Uterus (tissue), 3 donors: ENCODE measurements at regions not wholly inside any gene's neighbourhood (a gene's known extent, or its start where the extent isn't known, plus 50 kb on each side); places are given as distances from the start of the nearest gene placed in this dataset.

Experiments used
- DNase-seq, 2 donors: peaks; one replicate each; pipeline ENCODE4 v3.0.0-alpha.2; 2019 to 2020
- H3K27ac ChIP-seq, 2 donors: fragments of 200-600 bp; sonication (generic); 1 replicate in 1 of 2; 2 replicates in 1 of 2; pipeline ENCODE4 v1.5.1; 2016 to 2018
- H3K27me3 ChIP-seq, 2 donors: fragments of 200-600 bp; sonication (generic); one replicate each; pipeline ENCODE4 v1.5.1; 2018 to 2019; ENCODE audit warnings: control low read depth in 1 of 2
- H3K36me3 ChIP-seq, 2 donors: fragments of 200-600 bp; sonication (generic); one replicate each; pipeline ENCODE4 v1.5.1; 2019; ENCODE audit warnings: control low read depth in 1 of 2
- H3K4me1 ChIP-seq, 2 donors: fragments of 200-600 bp; sonication (generic); one replicate each; pipeline ENCODE4 v1.5.1; 2018 to 2019; ENCODE audit warnings: control low read depth in 1 of 2
- H3K4me3 ChIP-seq, 2 donors: fragments of 200-600 bp; sonication (generic); 1 replicate in 1 of 2; 2 replicates in 1 of 2; pipeline ENCODE4 v1.5.1; 2018 to 2019; ENCODE audit warnings: mild to moderate bottlenecking in 1 of 2
- H3K9me3 ChIP-seq, 2 donors: fragments of 200-600 bp; sonication (generic); one replicate each; pipeline ENCODE4 v1.5.1; 2019; ENCODE audit warnings: control low read depth in 1 of 2
- POLR2A ChIP-seq, 2 donors: fragments of 450-650 bp; IDR thresholded peaks; one replicate each; pipeline ENCODE4 v1.6.1; 2016; ENCODE audit warnings: antibody characterized with exemption in 2 of 2, mild to moderate bottlenecking in 1 of 2, moderate library complexity in 1 of 2
- intact Hi-C: fragments of 100-400 bp; cut with DNase I; formaldehyde crosslinking; loops from one replicate; pipeline ENCODE4 v1.15.1; 2023; ENCODE audit warnings: low total_unique reads
- TF ChIP-seq, protein P1 (sequence below), 4 experiments: fragments of 200-600 bp in 2 of 4; fragments of 450-650 bp in 2 of 4; sonication (generic) in 2 of 4; IDR thresholded peaks; one replicate each; pipeline ENCODE4 v1.5.1; 2016 to 2019; ENCODE audit warnings: antibody characterized with exemption in 4 of 4, mild to moderate bottlenecking in 2 of 4, moderate library complexity in 1 of 4
- donor health status: DM: yes; HTN: yes; CAD: no.

DNA sequence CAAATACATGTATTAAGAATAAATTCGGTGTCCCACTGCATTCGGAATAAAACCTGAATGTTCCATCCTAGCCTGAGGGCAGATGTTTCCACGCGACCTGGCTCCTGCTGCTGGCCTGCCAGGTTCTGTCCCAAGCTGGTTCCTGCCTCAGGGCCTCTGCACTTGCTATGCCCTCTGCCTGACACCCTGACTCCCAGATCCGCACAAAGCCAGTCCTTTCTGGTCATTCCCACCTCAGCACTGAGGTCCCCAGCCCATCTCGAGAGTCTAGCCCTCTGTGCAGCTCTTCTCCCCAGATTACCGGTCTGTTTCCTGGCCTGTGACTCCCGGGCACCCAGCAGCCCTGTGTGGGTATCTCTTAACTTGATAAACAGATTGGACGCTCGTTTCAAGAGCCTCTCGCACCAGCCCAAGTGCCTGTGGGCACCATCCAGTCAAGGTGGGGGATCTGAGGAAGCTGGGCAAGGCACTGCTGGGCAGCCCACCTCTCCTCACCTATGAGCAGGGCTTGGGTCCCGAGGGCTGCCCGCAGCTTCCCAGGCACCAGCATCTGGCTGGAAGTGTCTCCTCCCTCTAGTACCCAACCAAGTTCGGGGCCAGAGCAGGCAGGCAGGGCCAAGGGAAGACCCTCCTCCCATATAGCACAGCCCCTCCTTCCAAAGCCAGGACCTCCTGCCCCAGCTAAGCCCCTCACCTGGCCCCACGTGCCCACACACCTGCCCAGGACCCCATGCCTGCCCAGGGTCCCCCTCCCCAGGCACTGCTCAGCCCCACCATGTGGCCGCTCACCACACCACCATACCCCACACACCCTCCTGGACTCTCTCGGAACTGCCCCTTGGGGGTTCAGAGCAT, 132.2 kb downstream of the NCOR2 start:
- DNase-seq, result no peak
- Histone ChIP-seq H3K27ac (peak overlapping the region; percentile 31 to 57), H3K9me3 (no peaks in the 10 kb centered on the region), H3K4me3 (no peak overlapping the region), H3K36me3 (no peaks in the 10 kb centered on the region), H3K27me3 (no peaks in the 10 kb centered on the region), H3K4me1 (peaks cover 4 to 5% of the 10 kb centered on the region in 2 donors)
- TF ChIP-seq, protein P1, sequence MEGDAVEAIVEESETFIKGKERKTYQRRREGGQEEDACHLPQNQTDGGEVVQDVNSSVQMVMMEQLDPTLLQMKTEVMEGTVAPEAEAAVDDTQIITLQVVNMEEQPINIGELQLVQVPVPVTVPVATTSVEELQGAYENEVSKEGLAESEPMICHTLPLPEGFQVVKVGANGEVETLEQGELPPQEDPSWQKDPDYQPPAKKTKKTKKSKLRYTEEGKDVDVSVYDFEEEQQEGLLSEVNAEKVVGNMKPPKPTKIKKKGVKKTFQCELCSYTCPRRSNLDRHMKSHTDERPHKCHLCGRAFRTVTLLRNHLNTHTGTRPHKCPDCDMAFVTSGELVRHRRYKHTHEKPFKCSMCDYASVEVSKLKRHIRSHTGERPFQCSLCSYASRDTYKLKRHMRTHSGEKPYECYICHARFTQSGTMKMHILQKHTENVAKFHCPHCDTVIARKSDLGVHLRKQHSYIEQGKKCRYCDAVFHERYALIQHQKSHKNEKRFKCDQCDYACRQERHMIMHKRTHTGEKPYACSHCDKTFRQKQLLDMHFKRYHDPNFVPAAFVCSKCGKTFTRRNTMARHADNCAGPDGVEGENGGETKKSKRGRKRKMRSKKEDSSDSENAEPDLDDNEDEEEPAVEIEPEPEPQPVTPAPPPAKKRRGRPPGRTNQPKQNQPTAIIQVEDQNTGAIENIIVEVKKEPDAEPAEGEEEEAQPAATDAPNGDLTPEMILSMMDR (IDR thresholded peaks at IDR 0.05), result no peak
- no peak for TF ChIP-seq POLR2A (IDR thresholded peaks at IDR 0.05)
- intact Hi-C loops, result no loop called here

DNA sequence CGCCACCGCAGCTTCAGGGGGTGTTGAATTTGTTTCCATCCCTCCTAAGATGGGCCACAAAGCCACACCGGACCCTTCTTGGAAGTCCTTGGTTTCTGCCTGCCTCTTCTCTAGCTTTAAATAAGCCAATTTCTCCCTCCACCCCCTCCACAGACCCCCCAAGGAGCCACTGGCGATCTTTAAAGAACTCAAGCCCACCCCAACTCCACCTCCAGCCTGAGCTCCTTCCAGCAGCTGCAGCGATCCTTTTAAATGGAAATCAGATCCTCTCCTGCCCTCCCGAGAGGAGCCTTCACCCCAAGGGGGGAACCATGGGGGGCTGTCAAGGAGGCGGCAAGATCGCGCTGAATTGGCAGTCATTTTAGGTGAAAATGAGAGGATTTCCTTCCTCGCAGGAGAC, 133.1 kb downstream of the NCOR2 start:
- Histone ChIP-seq H3K27me3 (no peaks in the 10 kb centered on the region), H3K27ac (peak overlapping the region; percentile 41 to 57), H3K4me1 (peaks cover 0 to 10% of the 10 kb centered on the region in 2 donors), H3K9me3 (no peaks in the 10 kb centered on the region), H3K36me3 (no peaks in the 10 kb centered on the region), H3K4me3 (no peak overlapping the region)
- DNase-seq, result no peak
- intact Hi-C loops, result no loop called here
- TF ChIP-seq, protein P1 (IDR thresholded peaks at IDR 0.05), result no peak
- TF ChIP-seq POLR2A (IDR thresholded peaks at IDR 0.05), result no peak

DNA sequence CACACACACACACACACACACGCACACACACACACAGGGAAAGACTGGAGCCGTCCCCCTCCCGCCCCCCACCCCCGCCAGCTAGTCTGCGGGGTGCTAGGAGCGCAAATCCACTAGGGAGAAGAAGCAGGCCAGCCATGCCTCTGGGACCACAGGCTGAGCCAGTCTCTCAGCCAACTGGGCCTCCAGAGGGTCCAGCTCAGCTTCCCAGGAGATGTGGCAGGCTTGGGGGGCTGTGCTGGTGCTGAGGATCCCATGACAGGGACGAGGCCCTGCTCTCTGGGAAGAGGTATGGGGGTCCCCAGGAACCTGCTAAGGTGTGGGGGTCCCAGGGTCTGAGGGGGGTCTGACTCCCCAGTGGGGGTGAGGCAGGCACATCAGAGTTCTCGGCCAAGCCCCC, 133.5 kb downstream of the NCOR2 start:
- TF ChIP-seq, protein P1 (IDR thresholded peaks at IDR 0.05), result no peak
- no peak for TF ChIP-seq POLR2A (IDR thresholded peaks at IDR 0.05)
- no peaks in the 10 kb centered on the region for H3K9me3 ChIP-seq
- H3K27ac ChIP-seq, result peak overlapping the region; percentile 41 to 57
- intact Hi-C loops, result no loop called here
- no peaks in the 10 kb centered on the region for H3K27me3 ChIP-seq
- H3K4me1 ChIP-seq, result peaks cover 0 to 15% of the 10 kb centered on the region in 2 donors
- DNase-seq, result no peak
- no peaks in the 10 kb centered on the region for H3K36me3 ChIP-seq
- no peak overlapping the region for H3K4me3 ChIP-seq

DNA sequence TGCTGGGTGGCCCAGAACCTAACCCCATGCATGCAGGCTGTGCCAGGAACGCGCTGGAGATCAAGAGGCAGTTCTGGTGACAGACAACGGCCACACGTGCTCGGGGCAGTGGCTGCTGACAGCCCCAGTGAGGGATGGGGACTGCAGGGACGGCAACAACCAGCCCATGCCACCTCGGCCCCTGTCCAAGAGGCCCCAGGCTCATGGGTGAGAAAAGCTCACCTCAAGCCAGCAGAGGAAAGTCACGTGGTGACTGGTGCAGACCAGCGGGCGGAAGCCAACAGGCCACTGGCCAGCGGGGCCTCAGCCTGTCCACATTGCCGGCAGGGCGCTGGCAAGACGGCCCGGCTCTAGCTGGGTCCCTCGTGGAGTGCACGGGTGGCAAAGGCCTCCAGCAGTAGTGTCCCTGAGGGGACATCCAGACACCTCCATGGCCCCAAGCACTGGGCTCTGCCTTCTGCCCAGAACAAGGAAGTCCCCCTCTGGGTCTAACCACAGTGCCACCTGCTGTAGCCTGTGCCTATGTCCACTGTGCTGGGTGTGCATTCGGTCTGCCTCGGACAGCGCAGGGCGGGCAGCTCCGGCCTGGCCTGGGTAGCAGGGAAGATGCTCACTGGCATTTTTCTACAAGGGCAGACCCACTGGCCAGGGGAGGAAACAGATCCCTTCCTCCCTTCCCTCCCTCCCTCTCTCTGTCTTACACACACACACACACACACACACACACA, 134.1 kb downstream of the NCOR2 start:
- intact Hi-C loops, result no loop called here
- TF ChIP-seq POLR2A (IDR thresholded peaks at IDR 0.05), result no peak
- TF ChIP-seq, protein P1 (IDR thresholded peaks at IDR 0.05), result no peak
- Histone ChIP-seq H3K36me3 (no peaks in the 10 kb centered on the region), H3K9me3 (no peaks in the 10 kb centered on the region), H3K27ac (peak overlapping the region; percentile 41 to 57), H3K27me3 (no peaks in the 10 kb centered on the region), H3K4me3 (no peak overlapping the region), H3K4me1 (peaks cover 0 to 20% of the 10 kb centered on the region in 2 donors)
- no peak for DNase-seq

DNA sequence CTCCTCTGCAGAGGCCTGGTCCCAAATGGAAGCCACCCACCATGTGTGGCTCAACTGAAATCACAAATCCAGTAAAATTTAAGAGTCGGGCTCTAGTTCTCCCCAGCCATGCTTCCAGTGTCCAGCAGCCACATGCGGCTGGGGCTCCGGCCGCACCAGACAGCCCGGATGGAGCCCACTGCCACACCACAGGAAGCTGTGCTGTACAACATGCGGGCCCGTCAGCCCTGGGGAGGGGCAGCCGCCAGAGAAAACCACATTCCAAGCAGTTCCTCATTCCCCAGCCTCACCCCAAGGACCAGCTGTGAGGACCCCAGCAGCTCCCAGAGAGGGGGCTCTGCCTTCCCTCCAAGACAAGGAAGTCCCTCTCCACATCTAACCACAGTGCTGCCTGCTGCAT, 135.0 kb downstream of the NCOR2 start:
- no peaks in the 10 kb centered on the region for H3K36me3 ChIP-seq
- peaks cover 9 to 25% of the 10 kb centered on the region in 2 donors for H3K4me1 ChIP-seq
- no peaks in the 10 kb centered on the region for H3K27me3 ChIP-seq
- DNase-seq, result no peak
- TF ChIP-seq POLR2A (IDR thresholded peaks at IDR 0.05), result no peak
- TF ChIP-seq, protein P1 (IDR thresholded peaks at IDR 0.05), result no peak
- H3K27ac ChIP-seq, result peak overlapping the region; percentile 41 to 57
- no peaks in the 10 kb centered on the region for H3K9me3 ChIP-seq
- H3K4me3 ChIP-seq, result no peak overlapping the region
- intact Hi-C loops, result no loop called here
